Stimulated activated CD4-positive, alpha-beta T cell treated with anti-CD3 and anti-CD28 coated beads, Interleukin-1b, Interleukin-23, amount 100 ng/mL, for 4 hours (primary cell): ENCODE measurements at regions not wholly inside any gene's neighbourhood (a gene's known extent, or its start where the extent isn't known, plus 50 kb on each side); places are given as distances from the start of the nearest gene placed in this dataset.

ENCODE experiments used
- DNase-seq, 2 donors: peaks; one replicate each; pipeline ENCODE4 v3.0.0-alpha.2; 2020; ENCODE audit warnings: low read depth in 2 of 2

DNA sequence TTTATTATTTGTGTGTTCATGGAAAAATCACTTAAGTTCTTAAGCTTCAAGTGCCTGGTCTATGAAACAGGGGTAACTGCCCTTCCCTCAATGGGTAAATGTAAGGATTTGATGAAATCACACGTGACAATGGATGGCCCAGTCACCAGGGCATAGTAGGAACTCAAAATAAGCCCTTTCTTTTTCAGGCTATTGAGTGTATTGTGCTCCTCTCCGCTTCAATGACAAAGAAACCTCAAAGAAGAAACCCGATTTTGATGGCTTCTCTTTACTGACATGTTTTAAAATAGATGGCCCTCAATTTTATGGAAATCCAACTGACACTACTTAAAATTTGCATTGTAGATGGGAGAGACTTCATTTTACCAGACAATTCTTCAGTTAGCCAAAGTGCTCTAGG, 543.5 kb downstream of the OMA1 start:
- DNase-seq, result no peak

DNA sequence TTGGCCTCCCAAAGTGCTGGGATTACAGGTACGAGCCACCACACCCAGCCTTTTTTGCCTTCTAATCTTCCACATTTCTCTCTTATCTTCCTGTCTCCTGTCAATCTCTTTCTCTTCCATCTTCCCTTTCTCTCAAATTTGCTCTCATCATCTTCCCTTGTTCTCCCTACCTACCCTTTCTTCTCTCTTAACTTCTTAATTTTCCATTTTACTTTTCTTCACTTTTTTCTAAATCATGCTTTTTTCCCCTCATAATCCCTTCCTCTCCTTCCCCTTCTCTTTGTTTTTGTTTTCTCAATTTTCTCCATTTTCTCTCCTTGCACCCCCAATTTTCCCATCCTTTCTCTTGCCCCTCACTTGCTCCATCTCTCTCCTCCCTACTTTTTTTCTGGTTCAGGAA, 545.7 kb downstream of the OMA1 start:
- DNase-seq, result no peak

DNA sequence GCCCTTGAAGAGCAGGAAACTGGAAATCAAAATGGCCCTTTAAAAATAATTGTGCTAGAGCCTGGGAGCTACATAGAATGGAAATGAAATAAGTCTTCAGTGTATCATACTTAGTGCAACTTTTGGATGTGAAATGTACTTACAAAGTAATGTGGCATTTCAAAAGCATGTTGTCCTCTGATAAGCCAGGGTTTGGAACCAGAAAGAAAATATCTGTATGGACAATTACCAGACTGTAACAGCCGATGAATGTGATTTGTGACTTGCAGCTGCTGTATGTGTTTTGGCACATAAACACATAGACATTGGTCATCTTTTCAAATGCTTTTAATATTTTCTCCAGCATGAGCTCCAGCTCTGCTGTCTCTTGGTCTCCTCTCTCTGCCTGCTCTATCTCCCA, 546.4 kb downstream of the OMA1 start:
- no peak for DNase-seq

DNA sequence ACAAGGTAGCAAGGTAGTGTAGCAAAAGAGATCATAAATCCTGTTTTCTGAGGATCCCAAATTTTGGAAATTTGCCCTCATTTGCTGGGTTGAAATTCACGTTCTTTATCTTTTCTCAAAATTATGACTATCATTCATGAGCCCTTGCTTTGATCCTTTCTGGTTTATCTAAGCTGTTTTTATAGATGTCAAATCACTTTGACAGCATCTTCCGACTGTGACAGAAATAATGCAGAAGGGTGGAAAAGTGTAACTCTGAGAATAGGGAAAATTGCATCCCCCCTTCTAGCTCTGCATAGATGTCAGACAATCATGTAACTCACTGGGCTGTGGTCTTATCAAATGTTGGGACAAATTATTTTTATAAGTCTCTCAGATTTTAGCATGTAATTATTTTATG, 550.1 kb downstream of the OMA1 start:
- no peak for DNase-seq

DNA sequence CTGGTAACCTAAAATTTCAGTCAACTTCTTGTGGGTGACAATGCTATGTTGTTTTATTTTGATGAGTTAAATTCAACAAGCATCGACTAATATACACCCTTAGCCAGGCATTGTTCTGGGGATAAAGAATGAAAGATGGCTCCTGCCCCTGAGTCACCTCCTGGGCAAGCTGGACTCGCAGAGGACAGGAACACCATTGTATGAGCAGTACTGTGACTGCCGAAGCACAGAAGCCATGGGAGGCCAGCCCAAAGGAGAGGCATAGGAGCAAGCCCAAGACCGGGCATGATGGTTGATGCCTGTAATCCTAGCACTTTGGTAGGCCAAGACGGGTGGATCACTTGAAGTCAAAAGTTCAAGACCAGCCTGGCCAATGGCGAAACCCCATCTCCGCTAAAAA, 555.2 kb downstream of the OMA1 start:
- no peak for DNase-seq

DNA sequence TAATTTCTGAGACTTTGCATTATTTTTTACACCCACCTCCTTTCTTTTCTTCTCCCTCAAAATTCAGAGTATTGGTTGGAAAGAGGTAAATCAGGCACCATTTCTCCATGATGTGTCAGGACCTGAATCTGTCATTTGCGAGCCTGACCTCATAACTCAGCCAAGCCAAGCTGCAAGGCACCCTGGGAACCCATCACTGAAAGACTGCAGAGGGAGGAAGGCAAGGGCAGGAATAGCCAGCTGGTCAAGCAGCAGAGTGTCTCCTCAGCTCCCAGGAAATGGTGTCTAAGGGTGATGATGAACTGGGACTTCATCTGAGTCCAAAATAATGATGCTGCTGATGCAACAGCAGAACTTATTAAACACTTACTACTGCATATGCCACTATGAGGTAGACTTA, 556.6 kb downstream of the OMA1 start:
- no peak for DNase-seq

DNA sequence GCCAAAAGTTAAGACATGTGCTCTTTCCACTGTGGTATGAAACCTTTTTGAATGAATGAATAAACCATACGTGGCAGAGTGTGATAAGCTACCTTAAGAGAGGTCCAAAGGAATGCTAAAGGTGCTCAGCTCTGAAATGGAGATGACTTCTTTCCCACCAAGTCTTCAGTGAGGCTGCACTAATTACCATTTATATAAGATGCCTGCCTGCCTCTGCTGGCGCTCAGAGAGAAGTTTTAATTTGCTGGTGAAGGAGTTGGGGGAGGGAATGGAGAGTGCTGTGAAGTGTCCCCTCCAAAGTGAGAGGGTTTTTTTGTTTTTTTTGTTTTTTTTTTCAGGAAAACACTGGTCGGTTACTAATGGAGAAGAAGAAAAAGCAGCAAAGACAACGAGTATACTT, 559.0 kb downstream of the OMA1 start:
- DNase-seq, result no peak

DNA sequence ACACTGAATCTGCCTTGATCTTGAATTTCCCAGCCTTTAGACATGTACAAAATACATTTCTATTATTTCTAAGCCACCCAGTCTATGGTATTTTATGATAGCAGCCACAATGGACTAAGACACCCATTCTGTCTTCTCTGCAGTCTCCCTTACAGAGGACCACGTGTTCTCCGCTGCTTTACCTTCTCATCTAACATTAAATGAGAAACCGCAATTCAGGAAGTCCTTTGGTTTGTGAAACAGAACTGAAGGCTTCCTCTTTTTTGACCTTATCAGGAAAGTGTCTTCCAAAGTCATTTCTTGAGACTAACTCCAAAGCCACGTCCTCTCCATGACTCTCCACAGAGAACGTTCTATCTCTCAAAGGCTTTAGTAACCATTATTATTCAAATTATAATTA, 560.1 kb downstream of the OMA1 start:
- DNase-seq, result no peak

DNA sequence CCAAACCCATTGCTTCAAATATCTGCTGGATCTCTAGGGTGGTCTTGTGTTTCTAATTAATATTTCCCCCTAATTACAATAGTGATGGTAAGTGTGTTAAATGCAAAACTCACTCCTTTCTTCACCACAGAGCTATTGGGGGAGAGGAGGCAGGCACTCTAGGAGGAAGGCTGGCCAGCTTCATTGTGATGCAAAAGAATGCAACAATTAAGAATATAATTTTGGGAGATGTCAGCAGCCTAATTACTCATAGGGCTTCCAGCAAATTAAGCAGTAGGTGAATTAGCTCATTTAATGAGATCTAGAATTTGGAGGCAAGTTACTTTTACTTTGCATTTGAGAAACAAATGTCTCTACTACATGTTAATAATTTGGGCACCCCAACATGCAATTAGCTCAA, 560.4 kb upstream of the DAB1 start:
- DNase-seq, result no peak

DNA sequence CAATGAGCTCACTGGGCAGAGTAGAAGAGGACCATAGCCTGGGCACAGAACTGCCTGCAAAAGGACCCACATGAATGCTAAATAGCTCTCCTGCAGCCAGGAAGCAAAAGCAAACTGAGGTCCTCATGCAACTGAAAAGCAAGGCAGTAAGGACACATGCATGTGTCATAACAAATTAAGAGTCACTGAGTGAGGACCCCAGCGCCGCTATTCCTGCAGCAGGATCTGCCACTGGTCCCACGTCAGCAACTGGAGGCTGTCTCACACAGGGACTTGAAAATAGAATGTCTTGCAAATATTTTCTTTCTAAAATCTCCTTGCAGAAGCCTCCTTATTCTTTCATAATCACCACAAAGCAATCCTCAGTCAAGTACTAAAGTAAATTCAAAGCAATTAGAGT, 559.6 kb upstream of the DAB1 start:
- no peak for DNase-seq

DNA sequence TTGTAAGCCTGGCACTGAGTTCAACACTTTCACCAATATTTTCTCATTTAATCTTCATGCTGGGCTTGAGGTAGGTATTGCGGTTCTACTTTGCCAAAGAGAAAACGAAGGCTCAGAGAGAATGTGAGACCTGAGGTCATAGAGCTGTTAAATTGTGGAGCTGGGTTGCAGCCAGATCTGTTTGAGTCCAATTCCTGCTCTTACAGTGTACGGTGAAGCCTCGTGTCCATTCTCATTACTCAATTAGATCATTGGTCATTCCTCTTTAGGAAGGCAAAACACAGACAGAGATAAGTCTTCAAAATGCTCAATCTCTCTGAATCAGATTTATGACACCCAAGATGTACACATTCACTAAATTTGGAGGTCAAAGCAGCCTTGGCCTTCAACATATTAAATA, 559.0 kb upstream of the DAB1 start:
- no peak for DNase-seq

DNA sequence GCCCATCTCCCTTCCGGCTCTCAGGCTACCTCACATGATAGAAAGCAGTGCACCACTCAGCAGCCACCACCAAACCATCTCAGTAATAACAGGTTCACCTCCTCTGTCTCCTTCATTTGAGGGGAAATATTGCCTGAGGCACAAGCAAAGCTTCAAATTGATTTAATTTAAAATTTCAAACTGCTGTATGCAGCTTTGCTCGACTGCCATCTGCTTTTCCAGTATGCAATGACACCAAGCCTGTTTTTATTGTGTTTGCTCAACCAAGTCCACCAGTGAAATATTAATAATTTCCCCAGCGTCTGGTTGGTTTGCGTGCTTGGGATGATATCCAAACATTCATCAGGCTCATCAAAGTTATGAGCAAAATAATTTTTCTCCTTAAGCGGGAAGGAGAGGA, 552.4 kb upstream of the DAB1 start:
- DNase-seq, result no peak

DNA sequence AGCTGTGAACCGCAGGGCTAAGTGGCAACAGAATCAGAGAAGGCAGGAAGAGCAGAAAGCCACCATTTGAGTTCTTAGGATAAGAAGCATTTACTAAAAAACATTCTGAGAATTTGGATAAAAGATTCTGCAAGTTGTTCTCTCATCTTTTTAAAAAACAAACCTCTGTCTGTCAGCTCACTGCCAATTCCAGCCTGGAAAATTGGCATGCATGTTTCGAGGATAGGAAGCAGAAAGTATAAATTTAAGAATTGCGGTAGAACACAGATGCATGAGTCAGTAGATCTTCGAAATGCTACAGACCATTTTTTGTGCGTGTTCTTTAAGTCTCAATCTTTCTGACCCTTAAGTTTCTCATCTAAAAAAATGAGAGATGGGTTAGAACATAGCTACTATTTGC, 544.5 kb upstream of the DAB1 start:
- no peak for DNase-seq

DNA sequence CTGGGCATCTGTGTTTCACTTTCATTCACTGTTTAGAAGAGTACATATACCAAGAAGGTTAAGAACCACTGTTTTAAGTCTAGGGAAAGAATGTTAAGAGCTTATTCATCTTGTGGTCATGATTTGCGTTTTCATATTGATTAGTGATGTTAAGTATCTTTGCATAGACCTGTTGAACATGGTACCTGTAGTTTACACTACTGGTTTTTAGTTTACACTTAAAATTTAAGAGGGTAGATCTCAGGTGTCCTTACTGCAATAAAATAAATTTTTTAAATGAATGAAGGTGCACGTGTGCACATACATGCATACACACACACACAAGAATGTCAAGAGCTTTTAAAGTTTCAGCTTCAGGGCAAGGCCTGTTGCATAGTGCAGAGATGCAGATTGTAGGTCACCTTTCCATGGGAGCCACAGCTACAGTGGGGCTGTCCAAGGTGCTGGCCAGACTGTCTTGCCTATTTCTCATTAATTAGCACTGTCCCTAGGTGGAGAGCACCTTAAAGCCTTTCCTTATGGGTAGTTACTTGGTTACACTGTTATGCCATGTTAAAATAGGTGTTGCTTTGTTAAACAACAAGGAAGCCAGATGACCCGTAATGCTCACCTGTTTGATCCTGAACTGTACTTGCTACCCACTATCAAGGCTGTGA, 543.0 kb upstream of the DAB1 start:
- no peak for DNase-seq

DNA sequence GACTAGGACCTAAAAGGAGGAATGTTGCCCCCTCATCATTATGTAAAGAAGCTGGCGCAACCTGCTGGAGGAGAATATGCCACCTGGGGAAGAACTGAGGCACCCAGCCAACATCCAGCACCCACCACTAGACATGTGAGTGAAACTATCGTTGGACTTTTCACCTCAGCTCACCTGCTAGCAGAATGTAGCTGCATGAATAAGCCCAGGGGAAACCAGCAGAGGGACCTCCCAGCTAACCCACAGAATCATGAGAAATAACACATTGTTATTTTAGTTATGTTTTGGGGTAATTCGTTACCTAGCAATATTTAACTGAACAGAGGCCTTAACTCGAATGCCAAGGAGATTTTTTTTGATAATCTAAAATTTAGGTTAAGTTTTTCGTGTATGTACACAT, 542.5 kb upstream of the DAB1 start:
- no peak for DNase-seq

DNA sequence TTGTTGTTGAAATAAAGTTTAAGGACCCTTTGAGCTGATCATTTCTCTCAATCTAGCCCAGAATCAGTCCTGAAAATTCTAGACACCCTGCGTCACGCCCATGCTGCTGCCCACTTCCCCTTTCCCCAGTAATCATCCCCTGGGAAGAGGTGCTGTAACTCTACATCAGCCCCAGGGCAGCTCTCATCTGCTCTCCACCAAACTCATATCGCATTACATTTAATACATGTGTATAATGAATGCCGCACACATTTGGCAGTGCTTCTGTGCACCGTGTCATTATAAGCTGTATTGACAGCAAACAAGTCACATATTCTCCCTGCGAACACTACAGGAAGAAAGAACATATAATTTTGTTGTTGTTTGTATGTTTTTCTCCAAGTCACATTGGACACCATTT, 539.7 kb upstream of the DAB1 start:
- DNase-seq, result no peak

DNA sequence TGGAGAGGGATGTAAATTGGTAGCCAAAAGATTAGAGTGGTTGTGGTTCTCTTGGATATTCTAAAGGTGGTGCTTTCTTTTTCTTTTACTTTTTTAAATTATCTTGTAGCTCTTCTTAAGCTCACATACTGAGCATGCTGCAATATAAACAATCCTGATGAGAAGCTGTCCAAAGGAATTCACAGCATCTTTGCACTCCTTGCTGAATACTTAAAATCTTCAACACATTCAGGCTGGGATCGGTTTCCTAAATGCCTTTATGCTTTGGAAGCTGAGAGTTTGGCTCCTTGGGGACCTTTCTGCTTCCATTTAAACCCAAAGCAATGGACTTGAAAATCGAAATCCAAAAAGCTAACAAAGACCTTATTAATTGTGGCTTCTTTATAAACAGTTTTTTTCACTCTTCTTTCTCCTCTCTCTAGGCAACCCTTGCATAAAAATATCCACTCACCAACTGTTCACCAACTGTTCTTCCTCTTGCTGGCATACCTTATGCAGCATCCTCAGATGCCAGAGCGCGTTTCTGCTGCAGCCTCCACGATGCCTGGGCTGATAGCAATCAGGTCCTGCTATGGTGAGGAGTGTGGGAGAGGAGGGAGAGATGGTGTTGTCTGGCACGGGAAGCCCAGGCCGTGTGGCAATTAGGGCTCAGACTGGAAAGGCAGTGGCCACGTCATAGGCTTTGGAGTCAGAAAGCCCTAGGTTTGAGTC, 535.8 kb upstream of the DAB1 start:
- no peak for DNase-seq

DNA sequence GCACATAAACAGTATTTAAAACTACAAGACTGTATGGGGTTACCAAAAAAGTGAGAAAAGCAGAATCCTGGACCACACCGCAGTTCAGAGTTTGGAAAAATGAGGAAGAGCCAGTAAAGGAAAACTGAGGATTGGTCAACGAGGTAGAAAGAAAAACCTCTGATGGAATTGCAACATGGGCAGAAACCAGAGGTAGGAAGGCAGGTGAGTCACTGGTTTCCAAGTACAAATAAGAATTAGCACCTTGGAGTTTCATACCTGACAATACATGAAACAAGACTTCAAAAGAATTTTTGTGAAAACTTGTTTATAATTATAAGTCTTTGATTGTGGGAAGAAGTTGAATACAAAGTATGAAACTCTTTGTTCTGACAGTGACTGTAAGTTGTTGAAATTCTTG, 533.7 kb upstream of the DAB1 start:
- DNase-seq, result no peak

DNA sequence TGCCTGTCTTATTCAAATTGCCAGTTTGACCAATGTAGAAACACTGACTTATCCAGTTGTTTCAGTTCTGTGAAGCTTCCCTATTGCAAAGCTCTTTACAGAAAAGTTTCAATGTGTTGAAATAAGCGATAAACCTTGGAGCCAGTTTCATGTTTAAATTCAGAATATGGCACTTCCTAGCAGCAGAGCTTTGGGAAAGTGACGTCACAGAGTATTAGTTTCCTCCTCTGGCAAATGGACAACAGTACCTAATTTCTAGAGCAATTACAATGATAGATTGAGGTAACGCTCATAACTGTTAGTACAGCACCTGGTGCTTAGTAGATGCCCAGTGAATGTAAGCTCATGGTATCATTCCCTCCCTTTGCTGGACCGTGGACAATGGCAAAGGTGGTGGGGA, 527.5 kb upstream of the DAB1 start:
- no peak for DNase-seq

DNA sequence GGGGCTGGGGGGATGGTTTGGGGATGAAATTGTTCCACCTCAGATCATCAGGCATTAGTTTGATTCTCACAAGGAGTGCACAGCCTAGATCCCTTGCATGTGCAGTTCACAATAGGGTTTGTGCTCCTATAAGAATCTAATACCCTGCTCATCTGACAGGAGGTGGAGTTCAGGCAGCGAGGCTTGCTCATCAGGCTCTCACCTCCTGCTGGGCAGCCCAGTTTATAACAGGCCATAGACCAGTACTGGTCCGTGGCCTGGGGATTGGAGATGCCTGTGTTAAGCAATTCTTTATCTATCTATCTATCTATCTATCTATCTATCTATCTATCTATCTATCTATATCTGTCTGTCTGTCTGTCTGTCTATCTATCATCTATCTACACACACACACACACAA, 525.3 kb upstream of the DAB1 start:
- no peak for DNase-seq

DNA sequence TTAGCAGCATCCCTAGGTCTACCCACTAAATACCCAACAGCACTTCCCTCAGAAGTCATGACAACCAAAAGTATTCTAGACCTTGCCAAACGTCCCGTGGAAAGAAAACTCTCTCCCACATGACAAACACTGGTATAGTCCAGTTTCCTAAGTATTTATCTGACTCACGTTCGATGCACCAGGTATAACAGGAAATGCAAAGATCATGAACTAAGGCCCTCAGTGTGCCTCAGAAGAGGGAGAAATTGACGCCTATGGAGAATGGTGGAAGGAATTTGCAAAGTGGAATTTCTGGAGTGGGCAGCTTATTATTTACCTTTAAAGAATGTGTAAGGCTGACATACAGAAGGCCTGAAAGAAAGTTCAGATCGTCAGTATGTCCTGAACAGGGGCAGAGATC, 523.6 kb upstream of the DAB1 start:
- no peak for DNase-seq

DNA sequence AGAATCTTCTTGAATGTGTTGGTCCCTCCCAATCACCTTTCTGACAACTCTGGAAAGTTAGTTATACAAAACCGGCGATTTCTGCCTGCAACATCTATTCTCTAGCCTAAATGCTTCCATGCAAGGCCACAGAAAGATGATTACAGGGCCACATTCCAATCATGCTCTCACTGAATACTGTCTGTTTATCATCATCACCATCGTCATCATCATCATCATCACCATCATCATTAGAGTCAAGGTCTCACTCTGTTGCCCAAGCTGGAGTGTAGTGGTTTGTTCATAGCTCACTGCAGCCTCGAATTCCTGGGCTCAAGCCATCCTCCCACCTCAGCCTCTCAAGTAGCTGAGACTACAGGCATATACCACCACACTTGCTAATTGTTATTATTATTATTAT, 521.2 kb upstream of the DAB1 start:
- no peak for DNase-seq

DNA sequence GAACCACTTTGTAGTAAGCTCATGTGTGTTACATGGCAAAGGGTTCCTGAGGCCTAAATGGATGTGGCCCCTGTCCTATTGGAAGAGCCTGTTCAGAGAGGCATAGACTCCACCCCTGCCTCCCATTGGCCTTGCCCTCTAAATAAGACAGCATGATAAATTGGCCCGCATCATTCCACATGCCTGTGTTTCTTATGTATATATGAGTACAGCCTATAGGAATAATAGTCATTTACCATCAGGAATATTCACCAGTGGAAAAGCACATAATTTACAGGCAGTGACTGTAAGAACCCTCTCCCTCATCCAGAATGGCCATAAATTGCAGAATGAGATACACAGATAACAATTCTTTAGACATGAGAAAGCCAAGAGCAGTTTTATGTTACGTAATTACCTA, 519.5 kb upstream of the DAB1 start:
- DNase-seq, result no peak

DNA sequence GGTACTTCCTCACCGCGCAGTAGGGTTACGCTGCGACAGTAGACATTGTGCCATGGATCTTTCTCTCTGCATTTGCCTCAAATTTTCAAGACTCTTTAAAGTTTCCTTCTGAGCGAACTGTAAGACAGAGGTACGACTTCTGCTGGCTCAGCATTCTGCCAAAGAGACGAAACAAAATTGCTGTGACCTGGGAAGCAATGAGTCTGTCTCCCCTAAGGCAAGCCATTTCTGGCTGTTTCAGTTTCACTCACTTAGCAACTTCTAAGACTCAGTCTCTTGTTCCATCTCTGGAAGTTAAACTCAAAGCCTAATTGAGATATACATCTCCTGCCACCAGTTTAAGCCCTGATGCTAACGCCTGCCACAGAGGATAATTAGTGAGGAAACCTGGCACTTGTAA, 510.9 kb upstream of the DAB1 start:
- DNase-seq, result no peak
